ENCODE measurements at regions not wholly inside any gene's neighbourhood (a gene's known extent, or its start where the extent isn't known, plus 50 kb on each side); places are given as distances from the start of the nearest gene placed in this dataset.
"Not testable (repeated sequence)": the region's sequence is repeated elsewhere in the genome, so short reads cannot be mapped to it uniquely, and the experiment has no call there.

- DNase-seq (ENCODE audit: low read depth in 2 of 2): no peak
These were observed 50.4 kb upstream of the SOD1 start for GRCh38 chr21:31609081-31609480.

DNA sequence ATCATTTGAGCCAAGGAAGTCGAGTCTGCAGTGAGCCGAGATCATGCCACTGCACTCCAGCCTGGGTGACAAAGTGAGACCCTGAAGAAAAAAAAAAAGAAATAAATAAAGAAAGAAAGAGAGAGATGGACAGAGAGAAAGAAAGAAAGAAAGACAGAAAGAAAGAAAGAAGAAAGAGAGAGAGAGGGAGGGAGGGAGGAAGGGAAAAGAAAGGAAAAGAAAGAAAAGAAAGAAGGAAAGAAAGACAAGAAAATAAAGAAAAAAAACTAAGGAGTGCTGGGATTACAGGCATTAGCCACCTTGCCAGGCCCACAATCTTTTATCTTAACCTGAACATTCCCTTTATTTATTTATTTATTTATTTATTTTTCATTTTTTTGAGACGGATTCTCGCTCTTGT, 51.7 kb upstream of the SOD1 start:
- DNase-seq (ENCODE audit: low read depth in 2 of 2): no peak

DNA sequence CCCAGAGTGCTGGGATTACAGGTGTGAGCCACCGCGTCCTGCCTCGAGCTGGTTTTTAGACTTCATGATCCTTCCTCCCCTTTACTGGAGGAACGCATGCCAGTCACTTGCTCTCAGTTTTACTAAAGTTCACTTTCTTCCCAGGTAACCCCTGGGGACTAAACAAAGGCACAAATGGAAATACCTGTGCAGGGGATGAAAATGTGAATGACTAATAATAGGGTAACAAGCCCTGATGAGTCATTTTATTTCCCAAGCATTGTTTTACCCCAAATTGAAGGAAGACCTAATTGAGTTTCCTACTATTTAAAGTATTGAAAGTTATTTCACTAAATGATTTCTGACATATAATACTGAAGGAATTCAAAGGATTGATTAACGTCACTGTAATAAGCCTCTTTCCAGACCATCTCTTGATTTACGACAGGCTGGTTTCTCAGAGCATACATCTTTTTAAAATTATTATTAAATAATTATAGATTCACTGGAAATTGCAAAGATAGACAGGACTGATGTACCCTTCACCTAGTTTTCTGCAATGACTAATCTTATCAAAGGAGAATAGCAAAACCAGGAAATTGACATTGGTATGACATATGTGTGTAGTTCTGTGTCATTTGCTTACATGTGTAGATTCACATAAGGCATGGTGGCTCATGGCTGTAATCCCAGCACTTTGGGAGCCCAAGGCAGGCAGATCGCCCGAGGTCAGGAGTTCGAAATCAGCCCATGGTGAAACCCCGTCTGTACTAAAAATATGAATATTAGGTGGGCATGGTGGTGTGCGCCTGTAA, 53.2 kb upstream of the SOD1 start:
- no peak for DNase-seq (ENCODE audit: low read depth in 2 of 2)

- DNase-seq (ENCODE audit: low read depth in 2 of 2): peak; percentile 47 to 57
These were observed 54.8 kb upstream of the SOD1 start for GRCh38 chr21:31604591-31605190.

GRCh38 chr21:31599563-31599962, 59.9 kb upstream of the SOD1 start:
- DNase-seq (ENCODE audit: low read depth in 2 of 2): no peak

DNA sequence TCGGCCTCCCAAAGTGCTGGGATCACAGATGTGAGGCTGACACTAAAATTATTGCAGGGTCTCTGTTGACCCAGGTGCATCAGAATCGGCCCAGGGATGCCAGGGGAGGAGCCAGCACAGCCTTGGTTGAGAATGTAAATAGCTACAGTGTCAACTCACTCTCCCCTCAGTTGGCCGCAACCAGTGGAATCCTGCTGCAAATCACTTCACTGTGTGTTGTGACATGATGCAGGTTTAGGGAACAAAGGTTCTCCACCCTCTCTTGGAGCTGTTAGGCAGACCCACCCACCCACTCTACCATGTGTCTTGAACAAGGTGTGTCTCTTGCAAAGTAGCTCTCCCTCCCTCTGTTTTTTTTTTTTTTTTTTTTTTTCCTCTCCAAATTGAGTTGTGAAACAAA, 60.5 kb upstream of the SOD1 start:
- DNase-seq (ENCODE audit: low read depth in 2 of 2): no peak

DNA sequence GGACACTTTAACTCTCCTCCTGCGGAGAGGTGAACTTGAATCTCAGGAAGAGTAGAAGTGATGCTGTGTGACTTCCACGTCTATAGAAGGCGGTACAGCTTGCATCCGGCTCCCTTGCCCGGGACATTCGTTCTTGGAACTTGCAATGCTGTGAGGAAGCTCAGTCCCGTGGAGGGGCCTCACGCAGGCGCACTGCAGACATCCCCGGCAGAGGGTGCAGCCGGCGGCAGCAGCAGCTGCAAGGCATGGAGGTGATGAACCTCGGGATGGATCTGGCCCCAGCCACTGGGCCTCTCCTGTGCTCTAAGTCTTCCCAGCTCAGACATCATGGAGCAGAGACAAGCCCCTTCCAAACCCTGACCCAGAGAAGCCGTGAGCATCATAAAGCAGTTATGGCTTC, 61.8 kb upstream of the SOD1 start:
- DNase-seq (ENCODE audit: low read depth in 2 of 2): no peak

- DNase-seq (ENCODE audit: low read depth in 2 of 2): no peak
These were observed 63.4 kb upstream of the SOD1 start for GRCh38 chr21:31596055-31596454.

GRCh38 chr21:31594726-31595125, 64.8 kb upstream of the SOD1 start:
- no peak for DNase-seq (ENCODE audit: low read depth in 2 of 2)

- no peak for DNase-seq (ENCODE audit: low read depth in 2 of 2)
These were observed 65.2 kb upstream of the SOD1 start for GRCh38 chr21:31594279-31594678.

- DNase-seq (ENCODE audit: low read depth in 2 of 2): no peak
These were observed 66.4 kb upstream of the SOD1 start for GRCh38 chr21:31592963-31593560.

- no peak for DNase-seq (ENCODE audit: low read depth in 2 of 2)
These were observed 67.0 kb upstream of the SOD1 start for GRCh38 chr21:31592516-31592915.

GRCh38 chr21:31589820-31590219, 69.7 kb upstream of the SOD1 start:
- DNase-seq (ENCODE audit: low read depth in 2 of 2): no peak

DNA sequence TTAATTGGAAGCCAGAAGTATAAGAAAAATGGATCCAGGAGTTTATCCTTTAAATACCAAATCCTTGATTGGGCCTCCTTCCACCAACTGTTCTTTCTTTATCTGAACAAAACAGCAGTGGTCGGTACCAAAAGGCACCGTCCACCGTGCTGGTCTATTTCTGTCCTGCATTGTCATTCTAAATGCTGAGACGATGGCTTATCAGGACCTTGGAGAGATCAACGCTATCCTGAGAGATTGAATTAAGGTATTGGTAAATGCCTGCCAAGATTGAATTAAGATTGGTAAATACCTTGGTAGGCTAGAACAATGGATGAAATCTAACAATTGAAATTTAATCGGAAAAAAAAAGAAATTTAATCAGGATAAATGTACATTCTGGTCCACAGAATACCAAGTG, 73.4 kb upstream of the SOD1 start:
- DNase-seq (ENCODE audit: low read depth in 2 of 2): no peak

DNA sequence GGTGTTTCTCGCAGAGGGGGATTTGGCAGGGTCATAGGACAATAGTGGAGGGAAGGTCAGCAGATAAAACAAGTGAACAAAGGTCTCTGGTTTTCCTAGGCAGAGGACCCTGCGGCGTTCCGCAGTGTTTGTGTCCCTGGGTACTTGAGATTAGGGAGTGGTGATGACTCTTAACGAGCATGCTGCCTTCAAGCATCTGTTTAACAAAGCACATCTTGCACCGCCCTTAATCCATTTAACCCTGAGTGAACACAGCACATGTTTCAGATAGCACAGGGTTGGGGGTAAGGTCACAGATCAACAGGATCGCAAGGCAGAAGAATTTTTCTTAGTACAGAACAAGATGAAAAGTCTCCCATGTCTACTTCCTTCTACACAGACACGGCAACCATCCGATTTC, 75.6 kb upstream of the SOD1 start:
- DNase-seq (ENCODE audit: low read depth in 2 of 2): not testable (repeated sequence)

GRCh38 chr21:31583498-31583897, 76.0 kb upstream of the SOD1 start:
- no peak for DNase-seq (ENCODE audit: low read depth in 2 of 2)

DNA sequence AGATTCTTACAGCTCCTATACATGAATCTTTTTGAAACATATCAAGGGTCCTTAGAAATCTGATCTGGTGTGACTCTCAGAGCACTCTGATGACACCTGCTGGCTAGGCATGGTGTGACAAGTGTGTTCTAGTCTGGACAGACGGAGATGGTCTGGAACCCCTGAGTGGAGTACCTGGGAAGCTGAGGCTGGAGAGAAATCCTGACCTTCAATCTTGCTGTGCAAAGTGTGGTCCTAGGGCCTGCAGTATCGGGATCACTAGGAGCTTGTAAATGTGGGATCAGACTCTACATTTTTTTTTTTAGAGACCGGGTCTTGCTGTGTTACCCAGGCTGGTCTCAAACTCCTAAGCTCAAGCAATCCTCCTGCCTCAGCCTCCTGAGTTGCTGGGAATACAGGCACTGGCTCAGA, 78.6 kb upstream of the SOD1 start:
- peak; percentile 61 to 70 for DNase-seq (ENCODE audit: low read depth in 2 of 2)

- DNase-seq (ENCODE audit: low read depth in 2 of 2): no peak
These were observed 82.2 kb upstream of the SOD1 start for GRCh38 chr21:31577271-31577670.

DNA sequence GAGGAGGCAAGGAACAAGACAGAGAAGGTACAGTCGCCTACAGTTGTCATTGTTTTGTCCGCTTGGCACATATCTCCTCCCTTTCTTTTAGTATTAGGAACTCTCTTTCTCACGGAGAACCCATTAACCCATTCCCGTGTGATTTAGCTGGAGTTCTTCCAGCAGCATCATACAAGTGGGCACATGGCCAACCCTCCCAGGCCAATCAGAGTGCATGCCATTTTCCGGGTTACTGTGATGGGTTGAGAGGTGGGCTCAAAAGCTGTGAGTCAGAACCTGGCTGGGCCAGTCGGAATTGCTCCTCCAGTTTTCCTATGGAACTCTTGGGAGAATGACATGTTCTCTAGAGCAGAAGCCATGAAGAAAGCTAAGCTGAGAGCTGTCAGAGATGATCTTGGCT, 83.1 kb upstream of the SOD1 start:
- no peak for DNase-seq (ENCODE audit: low read depth in 2 of 2)

- DNase-seq (ENCODE audit: low read depth in 2 of 2): no peak
These were observed 86.3 kb upstream of the SOD1 start for GRCh38 chr21:31573217-31573616.

DNA sequence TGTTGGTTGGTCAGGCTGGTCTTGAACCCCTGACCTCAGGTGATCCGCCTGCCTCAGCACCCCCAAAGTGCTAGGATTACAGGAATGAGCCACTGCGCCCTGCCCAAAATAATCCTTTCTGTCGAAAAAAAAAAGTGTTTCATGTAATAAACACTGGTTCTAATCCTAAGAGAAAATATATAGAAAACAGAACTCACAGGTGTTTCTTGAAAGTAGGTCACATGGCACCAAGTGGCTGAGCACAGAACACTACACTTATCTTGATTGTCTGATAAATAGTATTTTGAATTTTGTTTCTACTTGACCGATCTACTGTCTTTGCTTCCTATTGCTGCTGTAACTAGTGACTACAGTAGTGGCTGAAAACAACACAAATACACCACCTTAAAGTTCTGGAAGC, 87.6 kb upstream of the SOD1 start:
- DNase-seq (ENCODE audit: low read depth in 2 of 2): no peak

- DNase-seq (ENCODE audit: low read depth in 2 of 2): no peak
These were observed 88.5 kb upstream of the SOD1 start for GRCh38 chr21:31570824-31571566.

DNA sequence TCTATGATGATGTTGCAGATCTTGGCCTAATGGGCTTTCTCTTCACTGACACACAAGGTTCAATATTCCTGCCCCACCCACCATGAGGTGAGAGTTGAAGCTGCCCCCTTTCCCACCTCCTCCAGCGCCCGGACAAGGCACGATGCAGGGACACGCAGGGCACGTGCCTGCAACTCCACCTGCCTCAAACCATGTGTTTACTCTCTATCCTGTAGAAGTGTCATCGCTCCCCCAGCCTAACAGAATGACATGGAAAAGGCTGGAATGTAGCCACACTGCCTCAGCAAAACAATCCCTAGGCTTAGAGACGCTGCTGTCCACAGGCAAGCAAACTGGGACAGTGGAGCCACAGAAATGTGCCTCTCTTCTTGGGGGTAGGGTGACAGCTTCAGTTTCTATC, 92.9 kb upstream of the SOD1 start:
- DNase-seq (ENCODE audit: low read depth in 2 of 2): no peak

Measured in stimulated activated CD8-positive, alpha-beta memory T cell treated with anti-CD3 and anti-CD28 coated beads, Interleukin-7, amount 100 ng/mL, for 1 hour (primary cell).